ENCODE measurements at regions not wholly inside any gene's neighbourhood (a gene's known extent, or its start where the extent isn't known, plus 50 kb on each side); places are given as distances from the start of the nearest gene placed in this dataset.

- H3K4me3 Mint-ChIP-seq: no peak overlapping the region
- H3K4me1 Mint-ChIP-seq: peaks cover 0 to 5% (median under 1%) of the 10 kb centered on the region in 4 donors
- H3K4me3 ChIP-seq (ENCODE audit: low read length in 2 of 2): no peak overlapping the region
- ChIA-PET POLR2A (ENCODE audit: partially characterized antibody) (no interaction called here), CTCF (ENCODE audit: partially characterized antibody) (no interaction called here)
- no peaks in the 10 kb centered on the region for H3K27me3 ChIP-seq (ENCODE audit: insufficient read depth, low read length)
- no peak overlapping the region for H3K27ac Mint-ChIP-seq
- no peaks in the 10 kb centered on the region for H3K9me3 ChIP-seq (ENCODE audit: control insufficient read depth in 1 of 2, low read length in 2 of 2)
- H3K36me3 Mint-ChIP-seq: no peaks in the 10 kb centered on the region
- no peak overlapping the region for H3K27ac ChIP-seq (ENCODE audit: low read depth, low read length)
- peaks cover 4 to 5% of the 10 kb centered on the region in 2 donors for H3K27me3 Mint-ChIP-seq
- DNase-seq: no peak
- intact Hi-C loops (cut with micrococcal nuclease): no loop called here
- no peaks in the 10 kb centered on the region for H3K4me1 ChIP-seq (ENCODE audit: insufficient read depth, low read length)
- no peaks in the 10 kb centered on the region for H3K36me3 ChIP-seq (ENCODE audit: insufficient read depth, low read length)
- H3K9me3 Mint-ChIP-seq: peaks cover 0 to 4% (median 0%) of the 10 kb centered on the region in 8 donors
Measured at GRCh38 chr2:84247532-84247931, 211.5 kb downstream of the SUCLG1 start.

GRCh38 chr2:84243788-84244733, 215.0 kb downstream of the SUCLG1 start:
- peaks cover 5 to 9% of the 10 kb centered on the region in 2 donors for H3K27me3 Mint-ChIP-seq
- no peak overlapping the region for H3K27ac ChIP-seq (ENCODE audit: low read depth, low read length)
- peaks cover 0 to 4% (median 0%) of the 10 kb centered on the region in 8 donors for H3K9me3 Mint-ChIP-seq
- CTCF ChIA-PET (ENCODE audit: partially characterized antibody): interaction anchor here (1.3 kb wide), 1 partner anchor 70 kb away, joined by 3 read pairs; no protein-coding TSS in a partner anchor
- no peaks in the 10 kb centered on the region for H3K36me3 Mint-ChIP-seq
- H3K4me3 Mint-ChIP-seq: no peak overlapping the region
- no peaks in the 10 kb centered on the region for H3K4me1 ChIP-seq (ENCODE audit: insufficient read depth, low read length)
- peak overlapping the region in 1 of 7 donors; percentile 61 for H3K27ac Mint-ChIP-seq
- no peaks in the 10 kb centered on the region for H3K4me1 Mint-ChIP-seq
- no peak for DNase-seq
- POLR2A ChIA-PET (ENCODE audit: partially characterized antibody): no interaction called here
- H3K9me3 ChIP-seq (ENCODE audit: control insufficient read depth in 1 of 2, low read length in 2 of 2): no peaks in the 10 kb centered on the region
- intact Hi-C loops (cut with micrococcal nuclease): no loop called here
- no peaks in the 10 kb centered on the region for H3K36me3 ChIP-seq (ENCODE audit: insufficient read depth, low read length)
- no peak overlapping the region for H3K4me3 ChIP-seq (ENCODE audit: low read length in 2 of 2)
- no peaks in the 10 kb centered on the region for H3K27me3 ChIP-seq (ENCODE audit: insufficient read depth, low read length)

- Mint-ChIP-seq H3K4me3 (no peak overlapping the region), H3K36me3 (no peaks in the 10 kb centered on the region), H3K9me3 (no peaks in the 10 kb centered on the region), H3K27me3 (peaks cover 1 to 6% of the 10 kb centered on the region in 2 donors), H3K4me1 (no peaks in the 10 kb centered on the region), H3K27ac (no peak overlapping the region)
- ChIA-PET CTCF (ENCODE audit: partially characterized antibody) (no interaction called here), POLR2A (ENCODE audit: partially characterized antibody) (no interaction called here)
- intact Hi-C loops (cut with micrococcal nuclease): no loop called here
- Histone ChIP-seq H3K4me3 (ENCODE audit: low read length in 2 of 2) (no peak overlapping the region), H3K36me3 (ENCODE audit: insufficient read depth, low read length) (no peaks in the 10 kb centered on the region), H3K27me3 (ENCODE audit: insufficient read depth, low read length) (no peaks in the 10 kb centered on the region), H3K4me1 (ENCODE audit: insufficient read depth, low read length) (no peaks in the 10 kb centered on the region), H3K9me3 (ENCODE audit: control insufficient read depth in 1 of 2, low read length in 2 of 2) (no peaks in the 10 kb centered on the region), H3K27ac (ENCODE audit: low read depth, low read length) (no peak overlapping the region)
- no peak for DNase-seq
Measured at GRCh38 chr2:84238907-84239306, 220.2 kb downstream of the SUCLG1 start.

GRCh38 chr2:84236288-84236687, 222.8 kb downstream of the SUCLG1 start:
- H3K4me3 ChIP-seq (ENCODE audit: low read length in 2 of 2): no peak overlapping the region
- no peak for DNase-seq
- intact Hi-C loops (cut with micrococcal nuclease): no loop called here
- no peak overlapping the region for H3K27ac ChIP-seq (ENCODE audit: low read depth, low read length)
- Mint-ChIP-seq H3K9me3 (no peaks in the 10 kb centered on the region), H3K36me3 (no peaks in the 10 kb centered on the region), H3K4me1 (no peaks in the 10 kb centered on the region), H3K4me3 (no peak overlapping the region), H3K27me3 (peaks cover 1 to 3% of the 10 kb centered on the region in 2 donors), H3K27ac (no peak overlapping the region)
- no peaks in the 10 kb centered on the region for H3K9me3 ChIP-seq (ENCODE audit: control insufficient read depth in 1 of 2, low read length in 2 of 2)
- POLR2A ChIA-PET (ENCODE audit: partially characterized antibody): no interaction called here
- CTCF ChIA-PET (ENCODE audit: partially characterized antibody): no interaction called here
- no peaks in the 10 kb centered on the region for H3K4me1 ChIP-seq (ENCODE audit: insufficient read depth, low read length)
- no peaks in the 10 kb centered on the region for H3K27me3 ChIP-seq (ENCODE audit: insufficient read depth, low read length)
- no peaks in the 10 kb centered on the region for H3K36me3 ChIP-seq (ENCODE audit: insufficient read depth, low read length)

GRCh38 chr2:84234103-84234502, 225.0 kb downstream of the SUCLG1 start:
- no peaks in the 10 kb centered on the region for H3K4me1 ChIP-seq (ENCODE audit: insufficient read depth, low read length)
- ChIA-PET POLR2A (ENCODE audit: partially characterized antibody) (no interaction called here), CTCF (ENCODE audit: partially characterized antibody) (no interaction called here)
- no peak overlapping the region for H3K4me3 Mint-ChIP-seq
- DNase-seq: no peak
- H3K4me3 ChIP-seq (ENCODE audit: low read length in 2 of 2): no peak overlapping the region
- intact Hi-C loops (cut with micrococcal nuclease): no loop called here
- H3K9me3 ChIP-seq (ENCODE audit: control insufficient read depth in 1 of 2, low read length in 2 of 2): no peaks in the 10 kb centered on the region
- H3K27me3 Mint-ChIP-seq: peaks cover 0 to 3% of the 10 kb centered on the region in 2 donors
- no peak overlapping the region for H3K27ac Mint-ChIP-seq
- H3K36me3 Mint-ChIP-seq: no peaks in the 10 kb centered on the region
- no peak overlapping the region for H3K27ac ChIP-seq (ENCODE audit: low read depth, low read length)
- H3K4me1 Mint-ChIP-seq: no peaks in the 10 kb centered on the region
- no peaks in the 10 kb centered on the region for H3K36me3 ChIP-seq (ENCODE audit: insufficient read depth, low read length)
- no peaks in the 10 kb centered on the region for H3K27me3 ChIP-seq (ENCODE audit: insufficient read depth, low read length)
- no peaks in the 10 kb centered on the region for H3K9me3 Mint-ChIP-seq

GRCh38 chr2:84231478-84231877, 227.6 kb downstream of the SUCLG1 start:
- H3K36me3 Mint-ChIP-seq: no peaks in the 10 kb centered on the region
- H3K27me3 ChIP-seq (ENCODE audit: insufficient read depth, low read length): no peaks in the 10 kb centered on the region
- H3K27me3 Mint-ChIP-seq: peaks cover 1 to 2% of the 10 kb centered on the region in 2 donors
- POLR2A ChIA-PET (ENCODE audit: partially characterized antibody): no interaction called here
- DNase-seq: no peak
- H3K27ac ChIP-seq (ENCODE audit: low read depth, low read length): no peak overlapping the region
- no peaks in the 10 kb centered on the region for H3K9me3 ChIP-seq (ENCODE audit: control insufficient read depth in 1 of 2, low read length in 2 of 2)
- H3K4me3 ChIP-seq (ENCODE audit: low read length in 2 of 2): no peak overlapping the region
- H3K4me1 Mint-ChIP-seq: no peaks in the 10 kb centered on the region
- H3K4me3 Mint-ChIP-seq: no peak overlapping the region
- H3K36me3 ChIP-seq (ENCODE audit: insufficient read depth, low read length): no peaks in the 10 kb centered on the region
- intact Hi-C loops (cut with micrococcal nuclease): no loop called here
- CTCF ChIA-PET (ENCODE audit: partially characterized antibody): no interaction called here
- no peaks in the 10 kb centered on the region for H3K4me1 ChIP-seq (ENCODE audit: insufficient read depth, low read length)
- peaks cover 0 to 9% (median 3%) of the 10 kb centered on the region in 8 donors for H3K9me3 Mint-ChIP-seq
- no peak overlapping the region for H3K27ac Mint-ChIP-seq

- H3K4me1 ChIP-seq (ENCODE audit: insufficient read depth, low read length): no peaks in the 10 kb centered on the region
- Mint-ChIP-seq H3K27me3 (peaks cover 1 to 8% of the 10 kb centered on the region in 2 donors), H3K4me1 (no peaks in the 10 kb centered on the region), H3K9me3 (peaks cover 0 to 14% (median 7%) of the 10 kb centered on the region in 8 donors), H3K36me3 (no peaks in the 10 kb centered on the region), H3K27ac (no peak overlapping the region), H3K4me3 (no peak overlapping the region)
- H3K4me3 ChIP-seq (ENCODE audit: low read length in 2 of 2): no peak overlapping the region
- no peak overlapping the region for H3K27ac ChIP-seq (ENCODE audit: low read depth, low read length)
- H3K36me3 ChIP-seq (ENCODE audit: insufficient read depth, low read length): no peaks in the 10 kb centered on the region
- POLR2A ChIA-PET (ENCODE audit: partially characterized antibody): no interaction called here
- H3K9me3 ChIP-seq (ENCODE audit: control insufficient read depth in 1 of 2, low read length in 2 of 2): no peaks in the 10 kb centered on the region
- intact Hi-C loops (cut with micrococcal nuclease): no loop called here
- CTCF ChIA-PET (ENCODE audit: partially characterized antibody): no interaction called here
- DNase-seq: no peak
- H3K27me3 ChIP-seq (ENCODE audit: insufficient read depth, low read length): no peaks in the 10 kb centered on the region
Measured at GRCh38 chr2:84224121-84224520, 235.0 kb downstream of the SUCLG1 start.

All from CD4-positive, alpha-beta memory T cell (primary cell).